ENCODE measurements at regions not wholly inside any gene's neighbourhood (a gene's known extent, or its start where the extent isn't known, plus 50 kb on each side); places are given as distances from the start of the nearest gene placed in this dataset.

DNA sequence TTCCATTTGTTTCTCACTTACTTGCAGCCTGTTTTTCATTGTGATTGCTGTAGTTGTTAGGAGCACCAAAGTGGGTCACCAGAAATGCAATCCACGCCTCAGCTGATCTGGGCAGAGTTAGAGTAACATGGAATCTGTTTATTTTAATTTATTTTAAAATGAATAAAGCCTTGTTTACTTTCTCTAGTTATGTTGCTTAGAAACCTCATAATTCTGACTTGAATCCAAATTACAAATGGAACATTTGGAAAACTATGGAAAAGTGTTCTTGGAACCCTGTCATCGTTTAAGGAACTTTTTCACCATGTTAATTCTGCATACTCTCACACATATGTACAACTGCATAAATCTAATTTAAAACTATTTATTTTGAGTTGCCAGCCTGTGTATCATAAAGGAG, 92.2 kb upstream of the DAAM1 start:
- no peak for TF ChIP-seq POLR2A (IDR thresholded peaks at IDR 0.05; ENCODE audit: low read depth, low read length)
- TF ChIP-seq POLR2AphosphoS5 (IDR thresholded peaks at IDR 0.05; ENCODE audit: low read depth, low read length) = no peak
